NCI-H1930 (cell line): ENCODE measurements at regions not wholly inside any gene's neighbourhood (a gene's known extent, or its start where the extent isn't known, plus 50 kb on each side); places are given as distances from the start of the nearest gene placed in this dataset.

Experiments
- DNase-seq, 2 experiments: peaks; one replicate each; lab custom pipeline; 2025; lab: John Stamatoyannopoulos, UW

- no peak for DNase-seq
These were observed 298.0 kb downstream of the OLFM3 start for GRCh38 chr1:101698681-101699080.

- DNase-seq: no peak
These were observed 291.8 kb downstream of the OLFM3 start for GRCh38 chr1:101704895-101705294.

- DNase-seq: no peak
These were observed 290.4 kb downstream of the OLFM3 start for GRCh38 chr1:101706366-101706765.

GRCh38 chr1:101709721-101710120, 287.0 kb downstream of the OLFM3 start:
- no peak for DNase-seq

GRCh38 chr1:101713760-101714159, 283.0 kb downstream of the OLFM3 start:
- no peak for DNase-seq

GRCh38 chr1:101723415-101723814, 273.3 kb downstream of the OLFM3 start:
- DNase-seq: no peak

GRCh38 chr1:101728029-101728428, 268.7 kb downstream of the OLFM3 start:
- DNase-seq: no peak

- DNase-seq: no peak
These were observed 266.2 kb downstream of the OLFM3 start for GRCh38 chr1:101730559-101730958.

- DNase-seq: no peak
These were observed 264.5 kb downstream of the OLFM3 start for GRCh38 chr1:101732261-101732660.

- DNase-seq: no peak
These were observed 263.4 kb downstream of the OLFM3 start for GRCh38 chr1:101733340-101733739.

GRCh38 chr1:101738475-101738874, 258.3 kb downstream of the OLFM3 start:
- DNase-seq: no peak

- DNase-seq: no peak
These were observed 257.6 kb downstream of the OLFM3 start for GRCh38 chr1:101739146-101739545.

- no peak for DNase-seq
These were observed 256.8 kb downstream of the OLFM3 start for GRCh38 chr1:101739826-101740330.

GRCh38 chr1:101741910-101742309, 254.8 kb downstream of the OLFM3 start:
- no peak for DNase-seq

- DNase-seq: no peak
These were observed 254.2 kb downstream of the OLFM3 start for GRCh38 chr1:101742509-101742908.

GRCh38 chr1:101745551-101746270, 251.0 kb downstream of the OLFM3 start:
- no peak for DNase-seq

- DNase-seq: no peak
These were observed 248.6 kb downstream of the OLFM3 start for GRCh38 chr1:101748077-101748476.
